HFFc6 (cell line): ENCODE measurements at regions not wholly inside any gene's neighbourhood (a gene's known extent, or its start where the extent isn't known, plus 50 kb on each side); places are given as distances from the start of the nearest gene placed in this dataset.

ENCODE experiments used
- DNase-seq: peaks from one replicate; pipeline ENCODE4 v3.0.0-alpha.2; 2018
- H3K27ac Mint-ChIP-seq: 2 replicates; pipeline ENCODE4 v1.8.0; 2020; ENCODE audit warnings: mild to moderate bottlenecking, mixed read lengths
- H3K27me3 Mint-ChIP-seq: 2 replicates; pipeline ENCODE4 v1.8.0; 2021; ENCODE audit warnings: mild to moderate bottlenecking, moderate library complexity, mixed read lengths; ENCODE audit not compliant: insufficient read depth
- H3K36me3 Mint-ChIP-seq: 2 replicates; pipeline ENCODE4 v1.8.0; 2021; ENCODE audit warnings: low read depth, mixed read lengths
- H3K4me1 Mint-ChIP-seq: 2 replicates; pipeline ENCODE4 v1.8.0; 2020; ENCODE audit warnings: low read depth, mixed read lengths
- H3K4me3 Mint-ChIP-seq: 2 replicates; pipeline ENCODE4 v1.8.0; 2020; ENCODE audit warnings: mild to moderate bottlenecking, moderate library complexity, mixed read lengths
- H3K9me3 Mint-ChIP-seq: 2 replicates; pipeline ENCODE4 v1.8.0; 2020; ENCODE audit warnings: mild to moderate bottlenecking, mixed read lengths
- CTCF ChIP-seq: fragments of 200-600 bp; sonication (generic); IDR thresholded peaks from 2 replicates; pipeline ENCODE4 v1.5.0; 2021; ENCODE audit warnings: antibody characterized with exemption, mild to moderate bottlenecking

- Mint-ChIP-seq H3K27ac (no peak overlapping the region), H3K27me3 (peaks cover 1% of the 10 kb centered on the region; the same call in 1 of the 2 replicates), H3K9me3 (peaks cover 36% of the 10 kb centered on the region), H3K4me3 (no peak overlapping the region), H3K4me1 (no peaks in the 10 kb centered on the region), H3K36me3 (no peaks in the 10 kb centered on the region)
- no peak for DNase-seq
- no peak for TF ChIP-seq CTCF
These were observed 394.0 kb upstream of the SPTLC3 start for GRCh38 chr20:12614764-12615163.

DNA sequence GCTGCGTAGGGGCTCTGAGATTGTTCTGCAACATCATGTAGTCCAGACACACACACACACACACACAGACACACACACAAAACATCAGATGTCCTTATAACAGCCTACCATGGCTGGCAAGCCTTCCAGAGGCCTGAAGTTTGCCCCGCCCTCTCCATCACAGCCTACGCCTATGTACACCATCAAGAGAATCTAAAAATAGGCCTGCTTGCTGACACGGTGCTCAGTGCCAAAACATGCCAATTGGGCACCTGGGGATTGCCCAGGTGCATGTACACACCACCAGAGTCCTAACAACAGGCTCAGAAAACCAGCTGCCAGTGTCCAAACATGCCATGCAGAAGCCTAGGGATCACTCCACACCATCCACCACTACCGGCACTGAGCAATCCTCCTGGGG is 391.7 kb upstream of the SPTLC3 start:
- no peak for TF ChIP-seq CTCF
- H3K36me3 Mint-ChIP-seq, result no peaks in the 10 kb centered on the region; the same call in 1 of the 2 replicates
- H3K4me3 Mint-ChIP-seq, result no peak overlapping the region
- H3K27me3 Mint-ChIP-seq, result peaks cover 1% of the 10 kb centered on the region; the same call in 1 of the 2 replicates
- H3K9me3 Mint-ChIP-seq, result peaks cover 35% of the 10 kb centered on the region
- no peak overlapping the region for H3K27ac Mint-ChIP-seq
- no peaks in the 10 kb centered on the region for H3K4me1 Mint-ChIP-seq
- DNase-seq, result no peak

DNA sequence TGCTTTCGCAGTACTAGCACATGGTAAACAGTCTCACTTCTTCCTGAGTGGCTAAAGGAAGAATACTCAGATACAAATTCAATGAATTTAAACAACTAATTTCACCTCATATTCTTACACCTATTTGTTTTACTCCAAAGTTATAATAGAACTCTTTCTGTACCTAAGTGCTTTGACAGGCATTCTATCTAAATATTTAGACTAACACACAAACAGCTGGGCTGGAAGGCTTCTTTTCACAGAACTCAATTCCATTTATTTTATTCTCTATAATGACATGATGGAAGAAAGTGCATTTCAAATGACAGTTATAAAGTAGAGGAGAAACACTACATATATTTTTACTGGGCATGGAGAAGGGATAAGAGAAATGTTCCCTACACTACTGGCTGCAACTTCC is 384.9 kb upstream of the SPTLC3 start:
- Mint-ChIP-seq H3K4me1 (no peaks in the 10 kb centered on the region), H3K4me3 (no peak overlapping the region), H3K27ac (no peak overlapping the region), H3K36me3 (no peaks in the 10 kb centered on the region; the same call in 1 of the 2 replicates), H3K27me3 (no peaks in the 10 kb centered on the region), H3K9me3 (peaks cover 43% of the 10 kb centered on the region)
- TF ChIP-seq CTCF, result no peak
- no peak for DNase-seq

DNA sequence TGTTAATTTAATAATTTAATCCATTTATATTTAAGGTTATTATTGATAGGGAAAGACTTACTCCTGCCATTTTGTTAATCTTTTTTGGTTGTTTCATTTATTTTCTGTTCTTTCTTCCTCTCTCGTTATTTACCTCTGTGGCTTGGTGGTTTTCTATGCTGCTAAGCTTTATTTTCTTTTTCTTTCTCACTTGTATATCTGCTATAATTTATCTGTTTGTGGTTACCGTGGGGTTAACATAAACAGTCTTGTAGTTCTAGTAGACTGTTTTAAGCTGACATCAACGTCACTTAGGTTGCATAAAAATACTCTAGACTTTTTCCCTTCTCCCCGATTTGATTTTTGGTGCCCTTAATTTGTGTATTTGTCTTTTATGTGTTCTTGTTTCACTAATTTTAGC is 381.3 kb upstream of the SPTLC3 start:
- no peak for TF ChIP-seq CTCF
- no peaks in the 10 kb centered on the region for H3K4me1 Mint-ChIP-seq
- no peaks in the 10 kb centered on the region; the same call in 1 of the 2 replicates for H3K36me3 Mint-ChIP-seq
- H3K27me3 Mint-ChIP-seq, result no peaks in the 10 kb centered on the region
- H3K4me3 Mint-ChIP-seq, result no peak overlapping the region
- no peak for DNase-seq
- peaks cover 41% of the 10 kb centered on the region for H3K9me3 Mint-ChIP-seq
- H3K27ac Mint-ChIP-seq, result no peak overlapping the region

- no peak for DNase-seq
- no peaks in the 10 kb centered on the region for H3K4me1 Mint-ChIP-seq
- H3K36me3 Mint-ChIP-seq, result no peaks in the 10 kb centered on the region
- H3K4me3 Mint-ChIP-seq, result no peak overlapping the region
- TF ChIP-seq CTCF, result no peak
- H3K27me3 Mint-ChIP-seq, result no peaks in the 10 kb centered on the region
- peaks cover 53% of the 10 kb centered on the region for H3K9me3 Mint-ChIP-seq
- H3K27ac Mint-ChIP-seq, result no peak overlapping the region
These were observed 370.0 kb upstream of the SPTLC3 start for GRCh38 chr20:12638633-12639312.
